ENCODE measurements at regions not wholly inside any gene's neighbourhood (a gene's known extent, or its start where the extent isn't known, plus 50 kb on each side); places are given as distances from the start of the nearest gene placed in this dataset.

DNA sequence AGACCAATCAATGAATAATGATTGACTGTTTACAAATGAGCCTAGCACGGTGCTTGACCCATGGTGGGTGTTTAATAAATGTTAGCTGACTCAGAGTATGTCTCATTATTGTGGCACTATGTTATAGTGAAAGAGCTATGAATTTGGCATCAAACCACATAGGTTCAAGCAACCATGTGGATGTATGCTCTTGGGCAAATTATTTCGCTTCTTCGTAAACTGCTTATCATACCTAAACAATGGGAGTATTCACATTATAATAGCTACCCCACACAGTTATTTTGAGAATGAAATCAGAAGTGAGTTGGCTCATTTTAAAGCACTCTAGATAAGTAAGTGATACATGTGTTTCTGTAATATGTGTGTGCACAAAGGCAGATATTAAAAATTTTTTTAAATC is 118.7 kb upstream of the HSD17B12 start:
- Histone ChIP-seq H3K9me3 (ENCODE audit: control insufficient read depth, low read length) (no peaks in the 10 kb centered on the region), H2AFZ (no peak overlapping the region), H3K27ac (no peak overlapping the region), H3K9ac (no peak overlapping the region), H3K36me3 (ENCODE audit: control insufficient read depth, insufficient read depth, low read length) (no peaks in the 10 kb centered on the region), H3K79me2 (no peaks in the 10 kb centered on the region), H3K27me3 (ENCODE audit: control insufficient read depth, insufficient read depth, low read length) (no peaks in the 10 kb centered on the region), H3K4me1 (no peaks in the 10 kb centered on the region), H3K4me3 (ENCODE audit: low read depth, low read length) (no peak overlapping the region), H3K4me2 (ENCODE audit: low read length) (no peak overlapping the region)
- TF ChIP-seq, protein P1, sequence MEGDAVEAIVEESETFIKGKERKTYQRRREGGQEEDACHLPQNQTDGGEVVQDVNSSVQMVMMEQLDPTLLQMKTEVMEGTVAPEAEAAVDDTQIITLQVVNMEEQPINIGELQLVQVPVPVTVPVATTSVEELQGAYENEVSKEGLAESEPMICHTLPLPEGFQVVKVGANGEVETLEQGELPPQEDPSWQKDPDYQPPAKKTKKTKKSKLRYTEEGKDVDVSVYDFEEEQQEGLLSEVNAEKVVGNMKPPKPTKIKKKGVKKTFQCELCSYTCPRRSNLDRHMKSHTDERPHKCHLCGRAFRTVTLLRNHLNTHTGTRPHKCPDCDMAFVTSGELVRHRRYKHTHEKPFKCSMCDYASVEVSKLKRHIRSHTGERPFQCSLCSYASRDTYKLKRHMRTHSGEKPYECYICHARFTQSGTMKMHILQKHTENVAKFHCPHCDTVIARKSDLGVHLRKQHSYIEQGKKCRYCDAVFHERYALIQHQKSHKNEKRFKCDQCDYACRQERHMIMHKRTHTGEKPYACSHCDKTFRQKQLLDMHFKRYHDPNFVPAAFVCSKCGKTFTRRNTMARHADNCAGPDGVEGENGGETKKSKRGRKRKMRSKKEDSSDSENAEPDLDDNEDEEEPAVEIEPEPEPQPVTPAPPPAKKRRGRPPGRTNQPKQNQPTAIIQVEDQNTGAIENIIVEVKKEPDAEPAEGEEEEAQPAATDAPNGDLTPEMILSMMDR (IDR thresholded peaks at IDR 0.05), result no peak

DNA sequence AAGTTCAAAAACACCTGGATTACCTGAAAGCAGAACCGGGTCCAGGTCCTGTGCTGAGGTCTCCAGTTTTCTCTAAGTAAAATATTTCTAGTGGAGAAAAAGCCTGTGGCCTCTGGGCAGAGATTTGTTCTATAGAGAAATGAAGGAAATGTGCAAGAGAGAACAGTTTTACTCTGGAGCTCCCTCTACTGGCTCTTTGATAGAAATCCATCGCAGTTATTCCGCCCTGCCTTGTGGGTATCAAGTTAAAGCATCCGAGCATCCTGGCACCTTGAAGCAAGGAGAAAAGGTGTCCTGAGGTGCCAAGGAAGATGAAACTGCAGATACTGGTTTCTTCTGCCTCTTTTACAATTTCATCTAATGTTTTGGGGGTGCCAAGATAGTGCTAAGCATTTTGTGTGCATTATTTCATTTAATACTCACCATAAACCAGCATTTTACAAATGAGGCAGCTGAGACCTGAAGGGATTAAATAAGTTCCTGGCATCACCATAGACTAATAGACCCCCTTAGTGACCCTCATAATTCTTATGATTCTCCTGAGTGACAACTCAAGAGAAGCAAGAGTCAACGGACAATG is 113.1 kb upstream of the HSD17B12 start:
- TF ChIP-seq, protein P1 (IDR thresholded peaks at IDR 0.05), result peak; percentile 34
- Histone ChIP-seq H3K4me3 (ENCODE audit: low read depth, low read length) (no peak overlapping the region), H3K4me1 (no peaks in the 10 kb centered on the region), H3K27me3 (ENCODE audit: control insufficient read depth, insufficient read depth, low read length) (no peaks in the 10 kb centered on the region), H2AFZ (no peak overlapping the region), H3K27ac (no peak overlapping the region), H3K4me2 (ENCODE audit: low read length) (no peak overlapping the region), H3K9ac (no peak overlapping the region), H3K9me3 (ENCODE audit: control insufficient read depth, low read length) (no peaks in the 10 kb centered on the region), H3K36me3 (ENCODE audit: control insufficient read depth, insufficient read depth, low read length) (no peaks in the 10 kb centered on the region), H3K79me2 (no peaks in the 10 kb centered on the region)

DNA sequence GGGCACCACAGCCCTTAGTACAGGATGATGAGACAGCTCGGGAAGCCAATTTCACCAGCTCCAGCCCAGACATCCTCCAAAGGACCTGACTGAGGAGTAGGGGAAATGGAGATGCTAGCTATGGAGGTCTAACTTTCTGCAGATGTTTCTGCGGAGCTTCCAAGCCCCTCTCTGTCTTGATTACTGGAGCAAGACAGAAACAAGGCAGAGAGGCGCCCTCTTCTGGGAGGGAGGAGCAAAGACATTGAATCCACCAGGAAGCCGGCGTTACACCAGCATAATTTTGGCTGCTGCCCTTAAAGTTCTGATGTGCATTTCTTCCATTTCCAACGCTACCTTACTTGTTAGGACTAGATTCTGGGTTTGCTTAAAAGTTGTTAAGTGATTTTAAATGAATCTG is 107.3 kb upstream of the HSD17B12 start:
- no peaks in the 10 kb centered on the region for H3K27me3 ChIP-seq (ENCODE audit: control insufficient read depth, insufficient read depth, low read length)

DNA sequence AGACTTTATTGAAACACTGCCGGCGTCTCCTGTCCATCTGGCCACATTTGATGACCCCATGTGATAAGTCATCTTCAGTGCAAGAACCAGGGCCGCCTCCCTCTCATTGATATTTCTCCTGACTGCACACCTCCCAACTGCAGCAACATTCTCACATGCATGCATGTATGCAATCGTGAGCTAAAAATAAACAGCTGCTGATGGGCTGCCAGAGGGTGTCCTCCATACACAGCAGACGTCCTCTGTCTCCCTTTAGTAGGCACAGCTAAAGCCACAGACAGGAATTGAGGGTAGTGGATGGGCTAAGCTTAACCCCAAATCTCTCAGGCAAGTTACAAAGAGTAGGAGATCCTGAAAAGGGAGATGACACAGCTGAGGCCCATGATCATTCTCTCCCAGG is 106.7 kb upstream of the HSD17B12 start:
- Histone ChIP-seq H3K9ac (no peak overlapping the region), H3K4me2 (ENCODE audit: low read length) (no peak overlapping the region), H3K79me2 (no peaks in the 10 kb centered on the region), H3K27ac (no peak overlapping the region), H3K27me3 (ENCODE audit: control insufficient read depth, insufficient read depth, low read length) (no peaks in the 10 kb centered on the region), H2AFZ (no peak overlapping the region), H3K4me3 (ENCODE audit: low read depth, low read length) (no peak overlapping the region), H3K4me1 (peaks cover 2% of the 10 kb centered on the region), H3K36me3 (ENCODE audit: control insufficient read depth, insufficient read depth, low read length) (no peaks in the 10 kb centered on the region), H3K9me3 (ENCODE audit: control insufficient read depth, low read length) (no peaks in the 10 kb centered on the region)
- TF ChIP-seq, protein P1 (IDR thresholded peaks at IDR 0.05), result no peak

More for the DNA sequence above, 107.3 kb upstream of the HSD17B12 start:
- Histone ChIP-seq H3K36me3 (ENCODE audit: control insufficient read depth, insufficient read depth, low read length) (no peaks in the 10 kb centered on the region), H3K9ac (no peak overlapping the region), H3K4me2 (ENCODE audit: low read length) (no peak overlapping the region), H3K4me3 (ENCODE audit: low read depth, low read length) (no peak overlapping the region), H3K79me2 (no peaks in the 10 kb centered on the region), H3K27ac (no peak overlapping the region), H3K9me3 (ENCODE audit: control insufficient read depth, low read length) (no peaks in the 10 kb centered on the region), H3K4me1 (peaks cover 2% of the 10 kb centered on the region), H2AFZ (no peak overlapping the region)
- TF ChIP-seq, protein P1 (IDR thresholded peaks at IDR 0.05), result peak; percentile 17

DNA sequence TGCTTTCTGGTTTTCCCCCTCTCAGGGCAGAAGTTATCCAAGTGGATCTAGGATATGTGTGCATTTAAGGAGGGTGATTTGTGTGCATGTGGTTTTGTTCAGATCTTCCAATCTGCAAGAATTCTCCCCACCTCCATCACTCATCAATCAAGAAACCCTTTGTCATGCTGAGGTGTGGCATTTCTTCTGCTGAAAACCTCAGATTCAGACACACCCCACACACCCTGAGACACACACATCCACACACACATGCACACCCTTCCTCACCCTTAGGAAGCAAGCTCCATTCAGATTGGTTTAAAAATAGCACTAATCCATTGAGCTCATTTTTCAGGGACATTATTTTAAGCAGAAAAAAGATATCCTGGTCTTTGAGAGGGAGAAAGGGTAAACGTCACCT is 106.1 kb upstream of the HSD17B12 start:
- H3K4me3 ChIP-seq (ENCODE audit: low read depth, low read length), result no peak overlapping the region

More for the DNA sequence above, 106.1 kb upstream of the HSD17B12 start:
- no peaks in the 10 kb centered on the region for H3K27me3 ChIP-seq (ENCODE audit: control insufficient read depth, insufficient read depth, low read length)
- no peaks in the 10 kb centered on the region for H3K79me2 ChIP-seq
- H2AFZ ChIP-seq, result no peak overlapping the region
- no peak overlapping the region for H3K27ac ChIP-seq
- H3K9me3 ChIP-seq (ENCODE audit: control insufficient read depth, low read length), result no peaks in the 10 kb centered on the region
- H3K4me1 ChIP-seq, result peaks cover 2% of the 10 kb centered on the region
- no peak overlapping the region for H3K4me2 ChIP-seq (ENCODE audit: low read length)
- no peak overlapping the region for H3K9ac ChIP-seq
- no peaks in the 10 kb centered on the region for H3K36me3 ChIP-seq (ENCODE audit: control insufficient read depth, insufficient read depth, low read length)
- TF ChIP-seq, protein P1 (IDR thresholded peaks at IDR 0.05), result no peak

All from parathyroid adenoma (tissue), 2 donors.